HepG2 (cell line): ENCODE measurements at regions not wholly inside any gene's neighbourhood (a gene's known extent, or its start where the extent isn't known, plus 50 kb on each side); places are given as distances from the start of the nearest gene placed in this dataset.

ENCODE experiments used
- ARID2 ChIP-seq: sonication (generic); formaldehyde crosslinking; IDR thresholded peaks from 2 replicates; pipeline ENCODE4 v1.8.1; 2022; ENCODE audit warnings: mild to moderate bottlenecking, missing genetic modification reagents, borderline replicate concordance
- ARID4A ChIP-seq: sonication (generic); formaldehyde crosslinking; IDR thresholded peaks from 2 replicates; pipeline ENCODE4 v1.5.0; 2020; ENCODE audit warnings: mild to moderate bottlenecking, missing genetic modification reagents, borderline replicate concordance
- CBX5 ChIP-seq: sonication (generic); formaldehyde crosslinking; IDR thresholded peaks from 2 replicates; pipeline ENCODE4 v1.4.0; 2020; ENCODE audit warnings: missing genetic modification reagents, borderline replicate concordance
- CTCF ChIP-seq: sonication (generic); formaldehyde crosslinking; IDR thresholded peaks from 2 replicates; pipeline ENCODE4 v1.5.0; 2020; ENCODE audit warnings: mild to moderate bottlenecking, missing genetic modification reagents, moderate library complexity
- DMTF1 ChIP-seq: sonication (generic); formaldehyde crosslinking; IDR thresholded peaks from 2 replicates; pipeline ENCODE4 v1.4.0; 2020; ENCODE audit warnings: mild to moderate bottlenecking, missing genetic modification reagents
- MAX ChIP-seq: IDR thresholded peaks from 2 replicates; pipeline ENCODE4 v1.6.1; 2012; ENCODE audit warnings: inconsistent platforms
- MXD4 ChIP-seq: IDR thresholded peaks from 2 replicates; pipeline ENCODE4 v1.6.1; 2016; ENCODE audit warnings: mild to moderate bottlenecking, missing biosample characterization, missing genetic modification reagents
- REST ChIP-seq, 2 experiments: IDR thresholded peaks; 2 replicates each; pipeline ENCODE4 v1.6.1; 2011 to 2012; ENCODE audit warnings: low read length in 2 of 2, borderline replicate concordance in 1 of 2, low read depth in 1 of 2, mild to moderate bottlenecking in 1 of 2, moderate library complexity in 1 of 2
- YY1 ChIP-seq: IDR thresholded peaks from 2 replicates; pipeline ENCODE4 v1.6.1; 2011; ENCODE audit warnings: low read length, low read depth, moderate library complexity, mild to moderate bottlenecking; ENCODE audit not compliant: insufficient read depth, insufficient replicate concordance
- ZNF274 ChIP-seq: sonication (generic); formaldehyde crosslinking; IDR thresholded peaks from 2 replicates; pipeline ENCODE4 v1.5.1; 2020; ENCODE audit warnings: mild to moderate bottlenecking, missing genetic modification reagents

GRCh38 chr2:158914731-158915130 lies 53.7 kb upstream of the TANC1 start:
- TF ChIP-seq ARID4A (CRISPR knock-in tag) (no peak), YY1 (no peak), CTCF (CRISPR knock-in tag) (no peak), CBX5 (CRISPR knock-in tag) (no peak), REST (IDR thresholded peaks at IDR 0.05; ENCODE audit: borderline replicate concordance in 1 of 2, low read depth in 1 of 2, low read length in 2 of 2) (no peak), DMTF1 (CRISPR knock-in tag) (no peak), ZNF274 (CRISPR knock-in tag) (no peak), MXD4 (CRISPR knock-in tag) (no peak), MAX (no peak), ARID2 (CRISPR knock-in tag) (no peak)
